SIG-M5 treated with dmso at 0.1 percent for 504 hours (cell line): ENCODE measurements at regions not wholly inside any gene's neighbourhood (a gene's known extent, or its start where the extent isn't known, plus 50 kb on each side); places are given as distances from the start of the nearest gene placed in this dataset.

Source experiments
- DNase-seq: peaks from one replicate; lab custom pipeline; 2025; ENCODE audit not compliant: unreplicated experiment; lab: John Stamatoyannopoulos, UW

GRCh38 chr1:232218955-232219865 lies 410.7 kb downstream of the SIPA1L2 start:
- no peak for DNase-seq

DNA sequence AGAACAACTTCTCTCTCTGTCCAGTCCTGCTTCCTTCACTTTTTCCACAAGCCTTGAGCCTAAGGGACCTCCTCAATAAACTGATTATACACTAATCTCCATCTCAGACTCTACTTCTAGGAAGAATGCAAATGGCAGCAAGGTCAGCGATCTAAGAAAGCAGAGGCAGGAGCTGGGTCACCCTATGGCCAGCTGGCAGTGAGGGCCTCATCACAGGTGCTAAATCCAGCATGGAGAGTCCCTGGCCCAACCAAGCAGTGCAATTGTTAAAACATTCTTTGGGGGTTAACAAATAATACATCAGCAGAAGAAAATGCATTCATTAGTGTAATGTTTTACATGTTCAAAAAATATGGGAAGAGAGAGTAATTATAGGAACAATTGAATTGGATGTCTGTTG lies 416.0 kb downstream of the SIPA1L2 start:
- DNase-seq, result no peak

GRCh38 chr1:232212253-232212652 lies 417.7 kb downstream of the SIPA1L2 start:
- no peak for DNase-seq

DNA sequence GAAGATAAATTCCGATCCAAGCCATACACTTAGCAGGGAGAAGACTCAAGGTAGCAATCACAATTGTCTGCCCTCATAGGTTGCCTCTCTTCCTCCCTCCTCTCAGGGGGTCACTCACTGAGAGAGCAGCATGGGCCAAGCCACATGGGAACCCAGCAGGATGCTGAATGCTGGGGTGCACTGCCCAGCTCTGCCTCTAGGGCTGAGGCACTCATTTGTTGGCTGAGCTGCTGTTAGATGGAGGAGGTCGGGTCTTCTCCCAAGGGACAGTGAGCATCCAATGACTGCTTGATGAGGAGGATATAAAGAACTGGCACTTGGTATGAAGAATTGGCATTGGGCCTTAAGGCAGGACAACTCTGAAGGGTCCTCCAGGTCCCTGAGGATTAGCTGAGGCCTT lies 418.8 kb downstream of the SIPA1L2 start:
- no peak for DNase-seq

DNA sequence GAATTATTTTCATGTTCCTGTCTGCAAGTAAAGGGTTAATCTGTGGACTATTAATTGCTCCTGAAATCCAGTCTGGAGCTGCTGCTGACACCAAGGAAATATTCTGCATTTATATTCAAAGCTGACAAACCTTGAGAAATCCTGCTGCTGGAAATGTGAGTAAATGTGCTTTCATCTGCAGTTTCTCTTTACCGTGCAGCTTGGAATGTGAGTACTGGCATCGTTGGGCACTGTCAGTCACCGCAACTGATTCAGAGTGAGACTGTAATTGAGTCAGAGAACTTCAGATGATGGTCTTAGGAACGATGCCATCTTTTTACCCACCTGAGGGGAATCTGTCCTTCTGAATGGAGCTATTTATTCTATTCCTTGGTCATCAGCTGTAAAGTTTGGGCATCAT lies 420.6 kb downstream of the SIPA1L2 start:
- DNase-seq, result no peak

DNA sequence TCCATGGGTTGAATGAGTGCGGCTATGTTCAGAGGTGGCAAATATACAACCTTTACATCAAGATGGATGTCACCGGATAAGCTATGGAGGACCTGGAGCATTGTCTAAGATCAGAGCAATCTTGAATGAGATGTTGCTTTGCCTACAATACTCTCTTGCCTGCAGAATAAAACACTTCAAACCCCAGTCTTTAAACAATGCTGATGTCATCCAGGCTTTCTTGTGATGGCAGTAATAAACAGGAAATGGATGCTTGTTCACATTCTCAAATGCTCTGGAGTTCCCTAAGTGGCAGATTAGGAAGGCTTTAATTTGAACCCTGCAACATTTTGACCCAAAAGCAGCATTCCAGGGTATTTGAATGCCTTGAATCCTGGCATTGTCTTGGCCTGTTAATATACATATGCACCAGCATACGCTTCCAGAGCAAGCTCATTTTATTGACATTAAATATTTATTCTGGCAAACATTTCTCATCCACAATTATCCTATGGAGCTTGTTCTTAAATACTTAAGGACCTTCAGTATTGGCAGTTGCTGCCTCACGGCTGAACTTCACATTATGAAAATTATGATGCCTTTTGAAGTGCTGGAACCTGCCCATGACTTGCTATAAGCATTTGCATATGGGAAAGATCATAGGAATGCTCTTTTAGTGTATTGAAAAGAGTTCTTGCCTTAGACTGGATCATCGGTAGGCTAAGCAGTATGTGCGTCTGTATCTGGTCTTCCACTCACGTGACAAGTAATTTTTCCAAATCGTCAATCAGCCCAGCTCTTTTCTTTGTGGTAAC lies 422.7 kb downstream of the SIPA1L2 start:
- DNase-seq, result no peak

DNA sequence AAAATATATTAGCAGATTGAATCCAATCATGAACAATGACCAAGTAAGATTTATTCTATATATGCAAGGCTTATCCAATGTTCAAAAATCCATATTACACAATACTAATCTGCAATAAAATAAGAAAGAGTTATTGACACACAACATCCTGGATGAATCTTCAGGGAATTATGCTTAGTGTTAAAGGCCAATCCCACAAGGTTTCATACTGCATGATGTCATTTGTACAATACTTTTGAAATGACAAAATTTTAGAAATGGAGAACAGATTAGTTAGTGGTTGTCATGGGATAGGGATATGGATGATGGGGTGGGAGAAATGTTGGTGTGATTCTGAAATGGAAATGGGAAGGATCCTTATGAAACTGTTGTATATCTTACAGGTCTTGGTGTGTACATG lies 425.7 kb downstream of the SIPA1L2 start:
- no peak for DNase-seq

- no peak for DNase-seq
Observed at GRCh38 chr1:232201024-232201423, 428.9 kb downstream of the SIPA1L2 start.

DNA sequence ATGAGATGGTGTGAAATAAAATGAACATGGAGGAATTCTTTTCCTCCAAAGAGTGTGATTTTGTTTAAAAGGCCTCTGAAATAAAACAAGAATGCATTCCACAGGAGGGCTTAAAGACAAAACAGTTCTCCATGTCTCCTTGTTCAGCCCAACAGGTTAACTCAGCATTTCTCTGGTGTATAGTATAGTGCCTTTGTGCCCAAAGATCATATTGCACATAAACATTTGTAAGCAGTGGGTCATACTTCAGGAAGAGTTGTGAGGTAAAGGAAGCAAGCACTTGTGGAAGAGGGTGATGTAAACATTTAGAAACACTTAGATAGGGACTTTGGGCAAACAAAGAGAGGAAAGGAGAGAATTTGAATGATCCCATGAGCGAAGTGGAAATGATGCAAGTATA lies 433.9 kb downstream of the SIPA1L2 start:
- no peak for DNase-seq

GRCh38 chr1:232194424-232194823 lies 435.5 kb downstream of the SIPA1L2 start:
- peak; percentile 16 for DNase-seq

- DNase-seq, result no peak
Observed at GRCh38 chr1:232193451-232193783, 436.5 kb downstream of the SIPA1L2 start.

- no peak for DNase-seq
Observed at GRCh38 chr1:232192781-232193450, 437.0 kb downstream of the SIPA1L2 start.

DNA sequence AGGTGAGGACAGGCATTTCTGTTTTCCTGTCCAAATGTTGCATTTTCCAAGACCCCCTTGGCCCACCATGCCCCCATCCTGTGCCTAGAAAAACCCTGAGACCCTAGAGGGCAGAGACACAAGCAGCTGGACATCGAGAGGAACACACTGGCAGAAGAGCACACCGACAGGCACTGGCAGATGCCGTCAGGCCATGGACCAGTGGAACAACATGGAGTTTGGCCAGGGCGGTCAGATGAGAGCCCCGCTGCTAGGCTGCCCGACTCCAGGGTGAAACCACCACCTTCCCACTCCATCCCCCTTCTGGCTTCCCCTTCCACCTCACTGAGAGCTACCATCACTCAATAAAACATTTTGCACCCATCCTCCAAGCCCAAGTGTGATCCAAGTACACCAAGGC lies 438.4 kb downstream of the SIPA1L2 start:
- DNase-seq, result no peak

DNA sequence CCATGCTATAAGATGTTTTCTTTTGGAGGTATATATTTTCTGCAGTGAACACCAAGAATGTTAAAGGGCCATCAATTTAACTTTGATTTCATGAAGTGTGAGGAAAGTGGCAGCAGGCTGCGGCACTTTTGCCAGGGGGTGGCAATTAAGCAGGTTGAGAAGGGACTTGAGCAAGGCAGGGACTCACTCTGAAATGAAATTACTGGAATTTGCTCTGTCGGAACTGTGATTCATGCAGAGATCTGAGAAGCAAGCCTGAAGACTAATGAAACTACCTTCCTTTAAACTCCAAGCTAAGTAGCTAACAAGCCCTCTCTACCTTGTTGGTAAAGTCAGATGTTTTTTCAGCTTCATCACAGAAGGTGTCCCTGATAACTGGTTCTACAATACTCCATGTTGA lies 441.6 kb downstream of the SIPA1L2 start:
- DNase-seq, result no peak

DNA sequence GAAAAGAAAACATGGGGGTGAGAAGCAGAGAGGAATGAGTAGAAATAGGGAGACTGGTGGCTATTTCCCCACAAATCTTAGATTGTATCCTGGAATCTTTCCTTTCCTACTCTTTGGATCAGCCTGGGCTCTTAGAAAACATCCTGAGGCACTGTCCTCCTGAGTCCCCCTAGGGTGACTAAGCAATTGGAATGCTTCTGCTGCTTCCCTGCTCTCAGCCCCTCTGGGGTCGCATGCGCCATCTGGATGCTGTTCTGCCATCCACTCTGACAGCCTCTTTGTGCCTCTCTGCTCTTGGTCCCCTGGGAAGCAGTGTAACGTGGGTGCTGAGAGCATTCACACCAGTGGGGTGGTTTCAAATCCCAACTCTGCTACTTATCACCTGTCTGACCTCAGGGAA lies 443.0 kb downstream of the SIPA1L2 start:
- DNase-seq, result no peak

DNA sequence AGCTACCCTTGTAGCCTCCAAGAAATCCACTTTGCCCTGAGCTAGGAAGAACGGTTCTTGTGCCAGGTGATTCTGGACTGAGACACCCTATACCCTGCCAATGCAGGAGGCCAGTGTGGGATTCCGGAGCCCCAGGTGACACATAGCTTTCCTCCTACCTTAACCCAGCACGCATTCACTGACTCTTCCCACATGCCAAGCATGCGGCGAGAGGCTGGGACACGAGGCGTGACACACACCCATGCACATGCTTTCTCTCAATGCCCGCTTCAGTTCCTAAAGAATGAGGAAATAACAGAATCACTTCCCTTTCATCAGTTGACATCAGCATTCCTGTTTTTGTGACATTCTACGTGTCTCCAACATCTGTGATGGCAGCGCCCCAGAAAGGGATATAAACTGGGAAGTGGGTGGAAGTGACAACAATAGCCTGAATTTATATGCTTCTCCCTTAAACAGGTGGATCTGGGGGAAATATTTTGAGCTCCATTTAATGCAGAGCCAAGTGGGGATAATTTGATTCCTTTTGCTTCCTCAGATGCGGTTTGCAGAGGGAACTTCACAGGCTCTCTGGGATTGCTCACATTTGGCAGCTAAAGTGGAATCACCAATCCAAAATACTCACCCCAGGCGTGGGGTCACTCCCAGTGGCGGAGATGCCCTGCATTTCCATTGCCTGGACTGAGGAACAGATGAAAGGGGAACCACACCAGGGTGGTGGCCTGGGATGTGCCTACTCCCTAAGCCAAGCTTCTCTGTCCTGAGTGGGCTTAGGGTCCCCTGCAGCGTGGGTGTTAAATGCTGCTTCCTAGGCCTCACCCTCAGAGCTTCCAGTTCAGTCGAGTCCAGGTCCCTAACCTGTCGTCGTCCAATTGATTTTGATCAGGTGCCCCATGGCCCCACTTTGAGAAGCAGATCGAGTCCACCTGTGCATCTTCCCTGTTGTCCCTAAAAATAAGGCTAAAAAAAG lies 445.1 kb downstream of the SIPA1L2 start:
- peak; percentile 15 for DNase-seq

DNA sequence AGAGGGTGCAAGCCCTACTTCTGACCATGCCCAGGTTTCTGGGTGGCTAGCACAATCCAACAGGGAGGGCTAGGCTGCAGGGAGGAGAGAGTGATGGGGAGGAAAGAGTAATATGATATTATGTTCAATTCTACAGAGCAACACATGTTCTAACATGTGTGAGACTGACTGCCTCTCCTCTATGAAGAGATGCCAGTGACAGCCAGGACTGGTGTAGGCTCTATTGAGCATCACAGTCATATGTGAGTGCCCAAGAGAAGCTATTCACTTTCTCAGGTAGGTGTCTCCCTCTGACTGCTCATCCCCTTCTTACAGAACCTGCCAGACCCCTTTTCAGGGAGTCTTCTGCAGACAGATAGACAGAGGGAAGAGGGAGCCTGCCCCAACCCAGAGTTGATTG lies 446.1 kb downstream of the SIPA1L2 start:
- DNase-seq, result no peak

GRCh38 chr1:232183266-232183800 lies 446.6 kb downstream of the SIPA1L2 start:
- DNase-seq, result no peak

DNA sequence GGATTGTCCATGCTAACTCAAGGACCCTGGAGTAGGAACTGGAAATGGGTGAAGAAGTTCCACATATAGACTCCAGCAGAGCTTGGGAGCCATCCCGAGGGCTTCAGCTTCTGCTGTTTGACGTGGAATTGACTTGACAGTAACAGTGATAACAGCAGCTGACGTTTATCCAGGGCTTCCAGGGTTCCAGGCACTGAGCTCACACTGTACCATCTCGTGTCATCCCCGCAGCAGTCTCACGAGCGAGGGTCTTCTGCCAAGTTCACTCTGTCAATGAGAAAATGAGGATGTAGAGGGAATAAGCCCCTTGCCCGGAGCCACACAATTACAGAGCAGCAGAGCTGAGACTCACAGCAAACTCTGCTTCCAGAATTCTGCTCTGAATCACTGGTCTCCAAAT lies 447.7 kb downstream of the SIPA1L2 start:
- no peak for DNase-seq

- no peak for DNase-seq
Observed at GRCh38 chr1:232180779-232181136, 449.2 kb downstream of the SIPA1L2 start.
